HG03575 (cell line): ENCODE measurements at regions not wholly inside any gene's neighbourhood (a gene's known extent, or its start where the extent isn't known, plus 50 kb on each side); places are given as distances from the start of the nearest gene placed in this dataset.
A peak's percentile ranks its signal among the peaks of the same experiment; 100 is the strongest.

Experiments
- ATAC-seq: cut with Tn5 transposase; IDR thresholded peaks from one replicate; pipeline ENCODE4 v1.9.1; 2021; ENCODE audit not compliant: unreplicated experiment, insufficient number of reproducible peaks, low FRiP score; ENCODE audit errors: extremely low read depth

GRCh38 chr18:43543236-43543635, 265.9 kb upstream of the SYT4 start:
- no peak for ATAC-seq

GRCh38 chr18:43547456-43547855, 270.2 kb upstream of the SYT4 start:
- ATAC-seq, result no peak

- no peak for ATAC-seq
Measured at GRCh38 chr18:43559507-43559906, 282.2 kb upstream of the SYT4 start.

- ATAC-seq, result no peak
Measured at GRCh38 chr18:43563780-43564179, 286.5 kb upstream of the SYT4 start.

GRCh38 chr18:43570593-43570992, 293.3 kb upstream of the SYT4 start:
- no peak for ATAC-seq

GRCh38 chr18:43571078-43571689, 293.9 kb upstream of the SYT4 start:
- ATAC-seq, result no peak

- no peak for ATAC-seq
Measured at GRCh38 chr18:43572163-43572562, 294.9 kb upstream of the SYT4 start.

GRCh38 chr18:43574974-43575373, 297.7 kb upstream of the SYT4 start:
- no peak for ATAC-seq

- no peak for ATAC-seq
Measured at GRCh38 chr18:43578211-43578610, 300.9 kb upstream of the SYT4 start.

GRCh38 chr18:43578706-43579105, 301.4 kb upstream of the SYT4 start:
- ATAC-seq, result no peak

GRCh38 chr18:43581936-43582519, 304.7 kb upstream of the SYT4 start:
- ATAC-seq, result no peak

- ATAC-seq, result no peak
Measured at GRCh38 chr18:43587538-43588153, 310.4 kb upstream of the SYT4 start.

GRCh38 chr18:43588838-43589237, 311.5 kb upstream of the SYT4 start:
- ATAC-seq, result no peak

GRCh38 chr18:43589611-43590151, 312.4 kb upstream of the SYT4 start:
- no peak for ATAC-seq

GRCh38 chr18:43590182-43590903, 313.1 kb upstream of the SYT4 start:
- ATAC-seq, result no peak

GRCh38 chr18:43592269-43592668, 315.0 kb upstream of the SYT4 start:
- no peak for ATAC-seq

- ATAC-seq, result peak; percentile 92
Measured at GRCh38 chr18:43596105-43596712, 318.9 kb upstream of the SYT4 start.

GRCh38 chr18:43601432-43601831, 324.1 kb upstream of the SYT4 start:
- ATAC-seq, result no peak

GRCh38 chr18:43605224-43605623, 327.9 kb upstream of the SYT4 start:
- ATAC-seq, result no peak
